Parathyroid adenoma (tissue), 2 donors: ENCODE measurements at regions not wholly inside any gene's neighbourhood (a gene's known extent, or its start where the extent isn't known, plus 50 kb on each side); places are given as distances from the start of the nearest gene placed in this dataset.

Source experiments
- H2AFZ ChIP-seq: fragments of 300-600 bp; sonication (generic); one replicate; pipeline ENCODE4 v1.7.0; 2017; ENCODE audit warnings: antibody characterized with exemption, mild to moderate bottlenecking
- H3K27ac ChIP-seq: fragments of 300-600 bp; sonication (generic); one replicate; pipeline ENCODE4 v1.7.0; 2017
- H3K27me3 ChIP-seq: fragments of 300-600 bp; sonication (generic); one replicate; pipeline ENCODE4 v1.7.0; 2017; ENCODE audit warnings: low read length; ENCODE audit not compliant: control insufficient read depth, insufficient read depth
- H3K36me3 ChIP-seq: fragments of 300-600 bp; sonication (generic); one replicate; pipeline ENCODE4 v1.7.0; 2017; ENCODE audit warnings: low read length; ENCODE audit not compliant: control insufficient read depth, insufficient read depth
- H3K4me1 ChIP-seq: fragments of 300-600 bp; sonication (generic); one replicate; pipeline ENCODE4 v1.7.0; 2017; ENCODE audit warnings: control low read depth
- H3K4me2 ChIP-seq: fragments of 300-600 bp; sonication (generic); one replicate; pipeline ENCODE4 v1.7.0; 2017; ENCODE audit warnings: low read length
- H3K4me3 ChIP-seq: fragments of 300-600 bp; sonication (generic); one replicate; pipeline ENCODE4 v1.7.0; 2017; ENCODE audit warnings: low read depth, low read length
- H3K79me2 ChIP-seq: fragments of 300-600 bp; sonication (generic); one replicate; pipeline ENCODE4 v1.7.0; 2017; ENCODE audit warnings: control low read depth
- H3K9ac ChIP-seq: fragments of 300-600 bp; sonication (generic); one replicate; pipeline ENCODE4 v1.7.0; 2017; ENCODE audit warnings: mild to moderate bottlenecking
- H3K9me3 ChIP-seq: fragments of 300-600 bp; sonication (generic); one replicate; pipeline ENCODE4 v1.7.0; 2017; ENCODE audit warnings: low read length; ENCODE audit not compliant: control insufficient read depth
- CTCF ChIP-seq: fragments of 300-600 bp; sonication (generic); IDR thresholded peaks from one replicate; pipeline ENCODE4 v1.7.0; 2017; ENCODE audit warnings: antibody characterized with exemption, mild to moderate bottlenecking
- donor health status: primary hyperparathyroidism.

- no peak overlapping the region for H3K4me3 ChIP-seq
- no peaks in the 10 kb centered on the region for H3K79me2 ChIP-seq
- no peaks in the 10 kb centered on the region for H3K27me3 ChIP-seq
- no peak overlapping the region for H3K9ac ChIP-seq
- H3K4me1 ChIP-seq, result no peaks in the 10 kb centered on the region
- no peak overlapping the region for H2AFZ ChIP-seq
- H3K36me3 ChIP-seq, result no peaks in the 10 kb centered on the region
- no peak overlapping the region for H3K27ac ChIP-seq
- no peaks in the 10 kb centered on the region for H3K9me3 ChIP-seq
- TF ChIP-seq CTCF, result no peak
- no peak overlapping the region for H3K4me2 ChIP-seq
Observed at GRCh38 chr9:90251316-90251715, 391.3 kb downstream of the DIRAS2 start.

DNA sequence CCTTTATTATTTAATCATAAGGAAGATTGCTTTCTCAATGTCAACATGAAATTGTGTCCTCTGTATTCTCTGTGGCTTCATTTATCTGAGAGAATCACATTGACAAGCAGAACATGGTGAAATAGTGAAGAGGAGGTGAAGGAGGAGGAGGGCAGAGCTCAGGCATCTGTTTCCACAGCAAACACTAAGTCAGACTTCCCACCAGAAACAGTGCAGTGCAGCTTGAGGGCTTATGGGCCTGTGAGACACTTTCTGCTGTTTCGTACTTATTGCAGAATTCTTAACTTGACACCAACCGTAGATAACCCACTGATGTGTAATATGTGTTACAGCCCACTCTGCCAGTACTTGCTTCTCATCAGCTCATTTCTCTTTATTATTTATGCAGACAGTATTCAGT, 386.3 kb downstream of the DIRAS2 start:
- H3K36me3 ChIP-seq, result no peaks in the 10 kb centered on the region

GRCh38 chr9:90259311-90260246, 383.0 kb downstream of the DIRAS2 start:
- H3K79me2 ChIP-seq, result no peaks in the 10 kb centered on the region
- no peaks in the 10 kb centered on the region for H3K4me1 ChIP-seq
- H3K27ac ChIP-seq, result no peak overlapping the region
- H3K4me2 ChIP-seq, result no peak overlapping the region
- H2AFZ ChIP-seq, result no peak overlapping the region
- no peak for TF ChIP-seq CTCF
- H3K4me3 ChIP-seq, result no peak overlapping the region
- H3K9ac ChIP-seq, result no peak overlapping the region
- no peaks in the 10 kb centered on the region for H3K36me3 ChIP-seq
- H3K27me3 ChIP-seq, result no peaks in the 10 kb centered on the region
- H3K9me3 ChIP-seq, result no peaks in the 10 kb centered on the region

More for the DNA sequence above, 386.3 kb downstream of the DIRAS2 start:
- Histone ChIP-seq H3K9ac (no peak overlapping the region), H3K27ac (no peak overlapping the region), H3K79me2 (no peaks in the 10 kb centered on the region), H3K4me2 (no peak overlapping the region), H3K4me1 (no peaks in the 10 kb centered on the region), H3K9me3 (no peaks in the 10 kb centered on the region), H2AFZ (no peak overlapping the region), H3K4me3 (no peak overlapping the region), H3K27me3 (no peaks in the 10 kb centered on the region)
- TF ChIP-seq CTCF, result no peak

- Histone ChIP-seq H2AFZ (no peak overlapping the region), H3K36me3 (no peaks in the 10 kb centered on the region), H3K79me2 (no peaks in the 10 kb centered on the region), H3K4me1 (no peaks in the 10 kb centered on the region), H3K27me3 (no peaks in the 10 kb centered on the region), H3K4me3 (no peak overlapping the region), H3K9ac (no peak overlapping the region), H3K27ac (no peak overlapping the region), H3K4me2 (no peak overlapping the region), H3K9me3 (no peaks in the 10 kb centered on the region)
- no peak for TF ChIP-seq CTCF
Observed at GRCh38 chr9:90261698-90262097, 380.9 kb downstream of the DIRAS2 start.

DNA sequence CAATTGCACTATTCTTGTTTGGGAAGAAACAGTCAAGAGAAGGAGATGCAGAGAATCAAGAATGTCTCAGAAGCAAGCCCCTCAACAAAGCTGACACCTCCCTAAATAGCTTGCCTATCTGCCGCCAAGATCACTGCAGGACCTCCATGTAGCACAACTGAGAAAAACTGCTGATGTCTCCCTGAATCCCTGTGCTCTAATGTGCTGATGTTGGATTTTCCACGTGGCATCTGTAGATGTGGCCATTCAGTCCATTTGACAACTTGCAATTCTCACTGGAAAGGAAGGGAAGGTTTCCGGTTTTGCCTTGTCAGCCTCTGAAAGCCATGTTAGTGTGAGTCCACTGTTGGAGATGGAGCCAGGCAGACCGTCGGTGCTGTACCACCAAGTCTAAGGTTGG, 374.0 kb downstream of the DIRAS2 start:
- no peaks in the 10 kb centered on the region for H3K36me3 ChIP-seq
- no peak overlapping the region for H3K9ac ChIP-seq
- no peak overlapping the region for H3K4me3 ChIP-seq
- no peaks in the 10 kb centered on the region for H3K4me1 ChIP-seq
- no peaks in the 10 kb centered on the region for H3K9me3 ChIP-seq
- H3K4me2 ChIP-seq, result no peak overlapping the region
- H3K79me2 ChIP-seq, result no peaks in the 10 kb centered on the region
- H3K27ac ChIP-seq, result no peak overlapping the region
- H3K27me3 ChIP-seq, result no peaks in the 10 kb centered on the region
- TF ChIP-seq CTCF, result no peak
- no peak overlapping the region for H2AFZ ChIP-seq
